Epidermal melanocyte (primary cell): ENCODE measurements at regions not wholly inside any gene's neighbourhood (a gene's known extent, or its start where the extent isn't known, plus 50 kb on each side); places are given as distances from the start of the nearest gene placed in this dataset.

Experiments
- DNase-seq: peaks from one replicate; pipeline ENCODE4 v3.0.0; 2011; ENCODE audit warnings: low spot score; ENCODE audit not compliant: insufficient read length

GRCh38 chr12:91417650-91418049 lies 235.0 kb upstream of the DCN start:
- DNase-seq: no peak

GRCh38 chr12:91414636-91415035 lies 232.0 kb upstream of the DCN start:
- DNase-seq: no peak

- no peak for DNase-seq
Observed at GRCh38 chr12:91413581-91414546, 231.2 kb upstream of the DCN start.

- no peak for DNase-seq
Observed at GRCh38 chr12:91406920-91407341, 224.3 kb upstream of the DCN start.

- no peak for DNase-seq
Observed at GRCh38 chr12:91404441-91404840, 221.8 kb upstream of the DCN start.

- no peak for DNase-seq
Observed at GRCh38 chr12:91401190-91401589, 218.6 kb upstream of the DCN start.

- no peak for DNase-seq
Observed at GRCh38 chr12:91400271-91400670, 217.7 kb upstream of the DCN start.

GRCh38 chr12:91397866-91398532 lies 215.4 kb upstream of the DCN start:
- no peak for DNase-seq

- DNase-seq: no peak
Observed at GRCh38 chr12:91396293-91396692, 213.7 kb upstream of the DCN start.

GRCh38 chr12:91395628-91396135 lies 213.1 kb upstream of the DCN start:
- DNase-seq: no peak

GRCh38 chr12:91394903-91395302 lies 212.3 kb upstream of the DCN start:
- DNase-seq: no peak

GRCh38 chr12:91388573-91388972 lies 206.0 kb upstream of the DCN start:
- no peak for DNase-seq

GRCh38 chr12:91387461-91388134 lies 205.0 kb upstream of the DCN start:
- DNase-seq: no peak

GRCh38 chr12:91384806-91385205 lies 202.2 kb upstream of the DCN start:
- no peak for DNase-seq

- DNase-seq: no peak
Observed at GRCh38 chr12:91384366-91384765, 201.7 kb upstream of the DCN start.

- DNase-seq: no peak
Observed at GRCh38 chr12:91383099-91383498, 200.5 kb upstream of the DCN start.

- DNase-seq: no peak
Observed at GRCh38 chr12:91382081-91382543, 199.5 kb upstream of the DCN start.

GRCh38 chr12:91381309-91381804 lies 198.7 kb upstream of the DCN start:
- peak; percentile 71 for DNase-seq

GRCh38 chr12:91380631-91381030 lies 198.0 kb upstream of the DCN start:
- DNase-seq: no peak

GRCh38 chr12:91379051-91379775 lies 196.6 kb upstream of the DCN start:
- no peak for DNase-seq

GRCh38 chr12:91377436-91377835 lies 194.8 kb upstream of the DCN start:
- no peak for DNase-seq
